ENCODE measurements at regions not wholly inside any gene's neighbourhood (a gene's known extent, or its start where the extent isn't known, plus 50 kb on each side); places are given as distances from the start of the nearest gene placed in this dataset.

DNA sequence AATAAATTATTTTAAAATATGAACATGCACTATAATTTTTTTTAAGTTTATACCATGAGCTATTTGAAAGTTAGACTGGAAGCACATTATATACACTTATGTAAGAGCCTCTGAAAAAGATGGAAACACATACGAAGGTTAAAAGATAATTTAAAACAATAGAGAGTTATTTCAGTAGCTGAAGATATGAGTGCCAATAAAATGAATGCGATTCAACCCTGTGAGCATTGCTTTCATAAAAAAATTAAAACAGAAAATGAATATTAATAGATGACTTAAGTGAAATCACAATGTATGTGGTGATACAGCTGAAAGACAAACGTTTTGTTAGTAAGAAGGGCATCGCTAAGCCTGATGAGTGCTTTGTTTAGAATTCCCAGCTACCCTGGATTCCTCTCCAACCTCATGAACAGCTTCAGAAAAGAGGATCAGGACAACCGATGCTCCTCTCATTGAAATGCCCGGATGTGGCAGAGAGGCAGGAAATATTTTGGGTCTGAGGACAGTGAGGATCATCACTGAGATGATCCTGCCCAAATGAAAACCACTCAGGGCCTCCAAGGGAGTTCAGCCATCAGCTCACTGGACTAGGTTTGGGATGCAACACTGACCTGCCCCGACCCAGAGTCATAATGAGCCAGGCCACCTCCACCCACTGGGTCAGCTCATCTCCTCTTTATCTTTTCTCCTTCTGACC, 60.2 kb upstream of the TOP3B start:
- TF ChIP-seq, protein P1, sequence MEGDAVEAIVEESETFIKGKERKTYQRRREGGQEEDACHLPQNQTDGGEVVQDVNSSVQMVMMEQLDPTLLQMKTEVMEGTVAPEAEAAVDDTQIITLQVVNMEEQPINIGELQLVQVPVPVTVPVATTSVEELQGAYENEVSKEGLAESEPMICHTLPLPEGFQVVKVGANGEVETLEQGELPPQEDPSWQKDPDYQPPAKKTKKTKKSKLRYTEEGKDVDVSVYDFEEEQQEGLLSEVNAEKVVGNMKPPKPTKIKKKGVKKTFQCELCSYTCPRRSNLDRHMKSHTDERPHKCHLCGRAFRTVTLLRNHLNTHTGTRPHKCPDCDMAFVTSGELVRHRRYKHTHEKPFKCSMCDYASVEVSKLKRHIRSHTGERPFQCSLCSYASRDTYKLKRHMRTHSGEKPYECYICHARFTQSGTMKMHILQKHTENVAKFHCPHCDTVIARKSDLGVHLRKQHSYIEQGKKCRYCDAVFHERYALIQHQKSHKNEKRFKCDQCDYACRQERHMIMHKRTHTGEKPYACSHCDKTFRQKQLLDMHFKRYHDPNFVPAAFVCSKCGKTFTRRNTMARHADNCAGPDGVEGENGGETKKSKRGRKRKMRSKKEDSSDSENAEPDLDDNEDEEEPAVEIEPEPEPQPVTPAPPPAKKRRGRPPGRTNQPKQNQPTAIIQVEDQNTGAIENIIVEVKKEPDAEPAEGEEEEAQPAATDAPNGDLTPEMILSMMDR (IDR thresholded peaks at IDR 0.05; ENCODE audit: low read length), result no peak
- no peak for TF ChIP-seq EZH2 (IDR thresholded peaks at IDR 0.05; ENCODE audit: borderline replicate concordance, low read length)

All from OCI-LY1 (cell line).